NCI-H526 treated with DMSO at 0.1 percent for 48 hours (cell line): ENCODE measurements at regions not wholly inside any gene's neighbourhood (a gene's known extent, or its start where the extent isn't known, plus 50 kb on each side); places are given as distances from the start of the nearest gene placed in this dataset.

Source experiments
- DNase-seq: peaks from one replicate; lab custom pipeline; 2025; lab: John Stamatoyannopoulos, UW

- DNase-seq: no peak
Observed at GRCh38 chr9:14031810-14032209, 282.1 kb downstream of the NFIB start.

- no peak for DNase-seq
Observed at GRCh38 chr9:14031060-14031414, 282.9 kb downstream of the NFIB start.

GRCh38 chr9:14030375-14031059, 283.4 kb downstream of the NFIB start:
- no peak for DNase-seq

- no peak for DNase-seq
Observed at GRCh38 chr9:14029806-14030374, 284.1 kb downstream of the NFIB start.

- DNase-seq: no peak
Observed at GRCh38 chr9:14027116-14027800, 286.7 kb downstream of the NFIB start.

- no peak for DNase-seq
Observed at GRCh38 chr9:14025741-14026140, 288.2 kb downstream of the NFIB start.

GRCh38 chr9:14023285-14023684, 290.7 kb downstream of the NFIB start:
- no peak for DNase-seq

- DNase-seq: no peak
Observed at GRCh38 chr9:14021871-14022525, 291.9 kb downstream of the NFIB start.

GRCh38 chr9:14018081-14018480, 295.9 kb downstream of the NFIB start:
- DNase-seq: no peak

- no peak for DNase-seq
Observed at GRCh38 chr9:14014744-14015143, 299.2 kb downstream of the NFIB start.

GRCh38 chr9:14014218-14014617, 299.7 kb downstream of the NFIB start:
- DNase-seq: no peak

- no peak for DNase-seq
Observed at GRCh38 chr9:14011799-14012560, 302.0 kb downstream of the NFIB start.

GRCh38 chr9:14007190-14007769, 306.7 kb downstream of the NFIB start:
- no peak for DNase-seq

GRCh38 chr9:14006386-14007187, 307.4 kb downstream of the NFIB start:
- DNase-seq: no peak

- DNase-seq: no peak
Observed at GRCh38 chr9:14004110-14004509, 309.8 kb downstream of the NFIB start.

- DNase-seq: no peak
Observed at GRCh38 chr9:13994240-13994639, 319.7 kb downstream of the NFIB start.

GRCh38 chr9:13993632-13994185, 320.2 kb downstream of the NFIB start:
- no peak for DNase-seq

- no peak for DNase-seq
Observed at GRCh38 chr9:13992138-13993088, 321.5 kb downstream of the NFIB start.

GRCh38 chr9:13991395-13991794, 322.5 kb downstream of the NFIB start:
- DNase-seq: no peak

- DNase-seq: no peak
Observed at GRCh38 chr9:13990994-13991393, 322.9 kb downstream of the NFIB start.
